ENCODE measurements at regions not wholly inside any gene's neighbourhood (a gene's known extent, or its start where the extent isn't known, plus 50 kb on each side); places are given as distances from the start of the nearest gene placed in this dataset.

DNA sequence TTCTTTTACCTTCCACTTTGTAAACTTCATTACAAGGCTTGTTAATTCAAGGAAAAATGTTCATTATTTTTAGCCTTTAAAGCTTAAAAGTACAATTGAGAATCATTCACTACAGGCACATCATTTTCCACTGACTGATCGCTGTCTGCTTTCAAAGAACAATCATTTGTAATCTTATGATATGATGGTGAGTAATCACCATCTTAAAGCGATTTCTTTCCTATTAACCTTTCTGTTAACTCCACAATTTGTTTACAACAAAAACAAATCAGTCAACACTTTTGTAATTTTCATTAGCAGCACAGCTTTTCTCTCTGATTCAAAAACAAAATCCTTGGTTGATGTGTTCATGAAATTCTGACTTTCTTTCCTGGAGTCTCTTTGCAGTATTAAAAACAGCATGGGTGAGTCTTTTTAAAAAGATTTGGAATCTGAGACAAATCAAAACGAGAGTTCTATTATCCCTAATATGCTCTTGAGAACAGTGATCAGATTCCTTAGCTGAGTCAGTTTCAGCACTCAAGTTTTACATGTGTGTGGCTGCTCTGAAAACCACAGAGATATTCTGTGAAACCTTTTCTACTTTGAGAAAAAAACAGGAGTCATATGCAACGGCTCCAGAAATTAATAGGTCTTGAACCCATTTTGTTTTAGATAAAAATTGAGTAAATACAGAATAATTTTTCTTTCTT is 145.8 kb upstream of the TMPRSS15 start:
- TF ChIP-seq, protein P1, sequence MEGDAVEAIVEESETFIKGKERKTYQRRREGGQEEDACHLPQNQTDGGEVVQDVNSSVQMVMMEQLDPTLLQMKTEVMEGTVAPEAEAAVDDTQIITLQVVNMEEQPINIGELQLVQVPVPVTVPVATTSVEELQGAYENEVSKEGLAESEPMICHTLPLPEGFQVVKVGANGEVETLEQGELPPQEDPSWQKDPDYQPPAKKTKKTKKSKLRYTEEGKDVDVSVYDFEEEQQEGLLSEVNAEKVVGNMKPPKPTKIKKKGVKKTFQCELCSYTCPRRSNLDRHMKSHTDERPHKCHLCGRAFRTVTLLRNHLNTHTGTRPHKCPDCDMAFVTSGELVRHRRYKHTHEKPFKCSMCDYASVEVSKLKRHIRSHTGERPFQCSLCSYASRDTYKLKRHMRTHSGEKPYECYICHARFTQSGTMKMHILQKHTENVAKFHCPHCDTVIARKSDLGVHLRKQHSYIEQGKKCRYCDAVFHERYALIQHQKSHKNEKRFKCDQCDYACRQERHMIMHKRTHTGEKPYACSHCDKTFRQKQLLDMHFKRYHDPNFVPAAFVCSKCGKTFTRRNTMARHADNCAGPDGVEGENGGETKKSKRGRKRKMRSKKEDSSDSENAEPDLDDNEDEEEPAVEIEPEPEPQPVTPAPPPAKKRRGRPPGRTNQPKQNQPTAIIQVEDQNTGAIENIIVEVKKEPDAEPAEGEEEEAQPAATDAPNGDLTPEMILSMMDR (conservative IDR thresholded peaks at IDR 0.05): no peak
- Histone ChIP-seq H3K4me1 (ENCODE audit: control insufficient read depth, insufficient read depth, low read length) (no peaks in the 10 kb centered on the region), H3K9ac (ENCODE audit: extremely low read depth, low read length, poor library complexity, severe bottlenecking) (no peak overlapping the region), H3K4me3 (ENCODE audit: low read length) (no peak overlapping the region), H3K36me3 (ENCODE audit: control insufficient read depth, insufficient read depth, low read length) (no peaks in the 10 kb centered on the region), H3K9me3 (ENCODE audit: control insufficient read depth, low read length) (no peaks in the 10 kb centered on the region), H3K27ac (ENCODE audit: low read depth, low read length) (no peak overlapping the region), H3K27me3 (ENCODE audit: control insufficient read depth, insufficient read depth, low read length, poor library complexity, severe bottlenecking) (no peaks in the 10 kb centered on the region)
- Mint-ChIP-seq H3K4me1 (peaks cover 6% of the 10 kb centered on the region), H3K27ac (no peak overlapping the region), H3K9me3 (no peaks in the 10 kb centered on the region), H3K27me3 (ENCODE audit: insufficient read depth) (no peaks in the 10 kb centered on the region), H3K36me3 (ENCODE audit: low read depth) (no peaks in the 10 kb centered on the region), H3K4me3 (no peak overlapping the region)
- WGBS, 2 experiments (ENCODE audit: insufficient coverage in 1 of 2, insufficient read length in 1 of 2): 82 to 92% methylated on average over 1 to 2 of the region's 4 CpGs
- DNase-seq: no peak

DNA sequence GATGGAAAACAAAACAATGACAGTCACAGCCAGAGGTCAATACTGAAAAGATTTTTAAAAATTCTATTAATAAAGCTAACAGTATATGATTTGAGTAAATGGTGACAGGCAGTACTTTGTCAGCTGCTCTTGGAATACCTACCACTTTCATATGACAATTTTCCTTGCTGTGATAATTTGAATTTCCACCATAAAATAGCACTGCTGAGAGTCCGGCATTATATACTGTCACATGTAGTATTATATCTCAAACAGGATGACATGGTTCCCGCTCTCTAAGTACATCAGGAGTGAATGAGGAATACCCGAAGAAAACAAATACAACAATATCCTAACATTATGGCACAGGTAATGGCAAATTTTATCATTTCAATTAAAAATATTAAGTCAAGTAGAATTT is 146.8 kb upstream of the TMPRSS15 start:
- no peaks in the 10 kb centered on the region for H3K4me1 ChIP-seq (ENCODE audit: control insufficient read depth, insufficient read depth, low read length)
- no peak overlapping the region for H3K27ac Mint-ChIP-seq

DNA sequence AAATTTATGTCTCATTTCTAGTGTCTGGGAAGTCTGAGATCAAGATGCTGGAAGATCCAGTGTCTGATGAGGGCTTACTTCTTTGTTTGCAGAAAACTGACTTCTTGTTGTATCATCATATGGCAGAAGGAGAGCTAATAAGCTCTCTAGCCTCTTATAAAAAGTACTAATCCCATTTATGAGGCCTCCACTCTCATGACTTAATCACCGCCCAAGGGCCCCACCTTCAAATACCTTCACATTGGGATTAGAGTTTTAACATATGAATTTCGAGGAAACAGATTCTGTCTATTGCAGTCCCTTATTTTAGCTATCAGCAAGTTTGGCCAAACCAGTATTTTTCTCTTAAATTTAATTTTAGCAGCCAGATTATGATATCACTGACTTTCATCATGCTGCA is 150.2 kb upstream of the TMPRSS15 start:
- Histone ChIP-seq H3K9ac (ENCODE audit: extremely low read depth, low read length, poor library complexity, severe bottlenecking) (no peak overlapping the region), H3K4me3 (ENCODE audit: low read length) (no peak overlapping the region), H3K4me1 (ENCODE audit: control insufficient read depth, insufficient read depth, low read length) (no peaks in the 10 kb centered on the region), H3K36me3 (ENCODE audit: control insufficient read depth, insufficient read depth, low read length) (no peaks in the 10 kb centered on the region), H3K27ac (ENCODE audit: low read depth, low read length) (no peak overlapping the region), H3K9me3 (ENCODE audit: control insufficient read depth, low read length) (no peaks in the 10 kb centered on the region), H3K27me3 (ENCODE audit: control insufficient read depth, insufficient read depth, low read length, poor library complexity, severe bottlenecking) (no peaks in the 10 kb centered on the region)
- H3K27ac Mint-ChIP-seq: no peak overlapping the region
- H3K4me1 Mint-ChIP-seq: peaks cover 6% of the 10 kb centered on the region
- no peaks in the 10 kb centered on the region for H3K27me3 Mint-ChIP-seq (ENCODE audit: insufficient read depth)
- 91 to 100% methylated on average over 2 of the region's 2 CpGs for WGBS, 2 experiments (ENCODE audit: insufficient coverage in 1 of 2, insufficient read length in 1 of 2)
- H3K4me3 Mint-ChIP-seq: no peak overlapping the region
- H3K36me3 Mint-ChIP-seq (ENCODE audit: low read depth): no peaks in the 10 kb centered on the region
- no peak for DNase-seq
- TF ChIP-seq, protein P1 (conservative IDR thresholded peaks at IDR 0.05): no peak
- no peaks in the 10 kb centered on the region for H3K9me3 Mint-ChIP-seq

More for the DNA sequence above, 146.8 kb upstream of the TMPRSS15 start:
- DNase-seq: no peak
- Histone ChIP-seq H3K27ac (ENCODE audit: low read depth, low read length) (no peak overlapping the region), H3K9ac (ENCODE audit: extremely low read depth, low read length, poor library complexity, severe bottlenecking) (no peak overlapping the region), H3K4me3 (ENCODE audit: low read length) (no peak overlapping the region), H3K27me3 (ENCODE audit: control insufficient read depth, insufficient read depth, low read length, poor library complexity, severe bottlenecking) (no peaks in the 10 kb centered on the region), H3K9me3 (ENCODE audit: control insufficient read depth, low read length) (no peaks in the 10 kb centered on the region), H3K36me3 (ENCODE audit: control insufficient read depth, insufficient read depth, low read length) (no peaks in the 10 kb centered on the region)
- Mint-ChIP-seq H3K4me1 (peaks cover 6% of the 10 kb centered on the region), H3K36me3 (ENCODE audit: low read depth) (no peaks in the 10 kb centered on the region), H3K4me3 (no peak overlapping the region), H3K27me3 (ENCODE audit: insufficient read depth) (no peaks in the 10 kb centered on the region), H3K9me3 (no peaks in the 10 kb centered on the region)
- 100% methylated on average over 2 of the region's 3 CpGs for WGBS, 2 experiments (ENCODE audit: insufficient coverage in 1 of 2, insufficient read length in 1 of 2)
- TF ChIP-seq, protein P1 (conservative IDR thresholded peaks at IDR 0.05): no peak

Data from endodermal cell (in vitro differentiated cells).